Endodermal cell (in vitro differentiated cells): ENCODE measurements at regions not wholly inside any gene's neighbourhood (a gene's known extent, or its start where the extent isn't known, plus 50 kb on each side); places are given as distances from the start of the nearest gene placed in this dataset.

Experiments used
- DNase-seq: peaks from one replicate; pipeline ENCODE4 v3.0.0-alpha.2; 2017
- H3K27ac ChIP-seq: 2 replicates; pipeline ENCODE4 v1.5.1; 2013; ENCODE audit warnings: mild to moderate bottlenecking, low read depth, low read length, moderate library complexity
- H3K27me3 ChIP-seq: 2 replicates; pipeline ENCODE4 v1.6.1; 2013; ENCODE audit warnings: mild to moderate bottlenecking, low read length, moderate library complexity; ENCODE audit not compliant: insufficient read depth, control insufficient read depth, poor library complexity, severe bottlenecking
- H3K36me3 ChIP-seq: 2 replicates; pipeline ENCODE4 v1.7.0; 2013; ENCODE audit warnings: mild to moderate bottlenecking, low read length, moderate library complexity; ENCODE audit not compliant: control insufficient read depth, insufficient read depth
- H3K4me1 ChIP-seq: one replicate; pipeline ENCODE4 v1.7.0; 2013; ENCODE audit warnings: low read length; ENCODE audit not compliant: control insufficient read depth, insufficient read depth
- H3K4me3 ChIP-seq: 2 replicates; pipeline ENCODE4 v1.5.1; 2013; ENCODE audit warnings: mild to moderate bottlenecking, low read length, moderate library complexity
- H3K9ac ChIP-seq: 2 replicates; pipeline ENCODE4 v1.6.1; 2013; ENCODE audit warnings: mild to moderate bottlenecking, low read length, moderate library complexity; ENCODE audit not compliant: poor library complexity, severe bottlenecking; ENCODE audit errors: extremely low read depth
- H3K9me3 ChIP-seq: 2 replicates; pipeline ENCODE4 v1.6.1; 2013; ENCODE audit warnings: mild to moderate bottlenecking, low read length, moderate library complexity; ENCODE audit not compliant: control insufficient read depth
- H3K27ac Mint-ChIP-seq: 2 replicates; pipeline ENCODE4 v1.8.0; 2020; ENCODE audit warnings: mixed read lengths
- H3K27me3 Mint-ChIP-seq: 2 replicates; pipeline ENCODE4 v1.8.0; 2021; ENCODE audit warnings: mild to moderate bottlenecking, mixed read lengths; ENCODE audit not compliant: insufficient read depth
- H3K36me3 Mint-ChIP-seq: 2 replicates; pipeline ENCODE4 v1.8.0; 2020; ENCODE audit warnings: low read depth, mixed read lengths
- H3K4me1 Mint-ChIP-seq: 2 replicates; pipeline ENCODE4 v1.8.0; 2020; ENCODE audit warnings: mixed read lengths
- H3K4me3 Mint-ChIP-seq: 2 replicates; pipeline ENCODE4 v1.8.0; 2020; ENCODE audit warnings: mild to moderate bottlenecking, moderate library complexity, mixed read lengths
- H3K9me3 Mint-ChIP-seq: 2 replicates; pipeline ENCODE4 v1.8.0; 2020; ENCODE audit warnings: mild to moderate bottlenecking, mixed read lengths
- WGBS, 2 experiments: methylation state at CpG; one replicate each; pipeline versions ENCODE4 v1.1.5 to v1.1.7; 2013; ENCODE audit warnings: missing lambda C conversion rate in 2 of 2, mixed read lengths in 1 of 2; ENCODE audit not compliant: insufficient coverage in 1 of 2, insufficient read length in 1 of 2; 5-methylcytosine and 5-hydroxymethylcytosine counted together
- TF ChIP-seq, protein P1 (sequence below): fragments of 200-600 bp; sonication (generic); conservative IDR thresholded peaks from 2 replicates; pipeline ENCODE4 v1.5.0; 2021; ENCODE audit warnings: antibody characterized with exemption, mild to moderate bottlenecking

DNA sequence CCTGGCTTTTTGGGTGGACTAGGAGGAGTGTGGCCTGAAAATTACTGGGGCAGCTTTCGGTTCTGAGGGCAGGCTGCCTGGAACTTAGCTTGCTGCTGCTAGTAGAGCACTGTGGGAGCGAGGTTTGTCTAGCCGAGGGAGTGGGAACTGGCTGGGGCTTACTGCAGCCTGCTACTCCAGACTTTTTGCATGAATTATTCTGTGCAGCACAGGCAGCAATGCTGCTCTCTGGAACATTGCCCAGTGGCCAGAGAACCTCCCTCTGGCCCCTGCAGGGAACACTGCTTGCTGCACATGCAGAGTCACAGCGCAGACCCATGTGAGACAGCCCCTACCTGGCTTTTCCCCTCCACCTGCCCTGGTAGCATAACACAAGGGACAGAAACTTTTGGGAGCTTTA is 263.9 kb upstream of the SLITRK2 start:
- no peaks in the 10 kb centered on the region for H3K4me1 Mint-ChIP-seq
- H3K27me3 Mint-ChIP-seq, result no peaks in the 10 kb centered on the region
- no peaks in the 10 kb centered on the region for H3K4me1 ChIP-seq
- H3K27me3 ChIP-seq, result no peaks in the 10 kb centered on the region
- DNase-seq, result no peak
- no peak overlapping the region for H3K4me3 ChIP-seq
- H3K4me3 Mint-ChIP-seq, result no peak overlapping the region
- WGBS, 2 experiments, result 72% methylated on average over 4 of the region's 4 CpGs; no CpG with 5 or more reads in 1 of the 2 experiments
- no peak overlapping the region for H3K27ac ChIP-seq
- H3K27ac Mint-ChIP-seq, result no peak overlapping the region
- peaks cover 44% of the 10 kb centered on the region for H3K9me3 Mint-ChIP-seq
- H3K9ac ChIP-seq, result no peak overlapping the region
- no peaks in the 10 kb centered on the region for H3K36me3 ChIP-seq
- TF ChIP-seq, protein P1, sequence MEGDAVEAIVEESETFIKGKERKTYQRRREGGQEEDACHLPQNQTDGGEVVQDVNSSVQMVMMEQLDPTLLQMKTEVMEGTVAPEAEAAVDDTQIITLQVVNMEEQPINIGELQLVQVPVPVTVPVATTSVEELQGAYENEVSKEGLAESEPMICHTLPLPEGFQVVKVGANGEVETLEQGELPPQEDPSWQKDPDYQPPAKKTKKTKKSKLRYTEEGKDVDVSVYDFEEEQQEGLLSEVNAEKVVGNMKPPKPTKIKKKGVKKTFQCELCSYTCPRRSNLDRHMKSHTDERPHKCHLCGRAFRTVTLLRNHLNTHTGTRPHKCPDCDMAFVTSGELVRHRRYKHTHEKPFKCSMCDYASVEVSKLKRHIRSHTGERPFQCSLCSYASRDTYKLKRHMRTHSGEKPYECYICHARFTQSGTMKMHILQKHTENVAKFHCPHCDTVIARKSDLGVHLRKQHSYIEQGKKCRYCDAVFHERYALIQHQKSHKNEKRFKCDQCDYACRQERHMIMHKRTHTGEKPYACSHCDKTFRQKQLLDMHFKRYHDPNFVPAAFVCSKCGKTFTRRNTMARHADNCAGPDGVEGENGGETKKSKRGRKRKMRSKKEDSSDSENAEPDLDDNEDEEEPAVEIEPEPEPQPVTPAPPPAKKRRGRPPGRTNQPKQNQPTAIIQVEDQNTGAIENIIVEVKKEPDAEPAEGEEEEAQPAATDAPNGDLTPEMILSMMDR, result no peak
- no peaks in the 10 kb centered on the region for H3K36me3 Mint-ChIP-seq
- peaks cover 46% of the 10 kb centered on the region for H3K9me3 ChIP-seq

DNA sequence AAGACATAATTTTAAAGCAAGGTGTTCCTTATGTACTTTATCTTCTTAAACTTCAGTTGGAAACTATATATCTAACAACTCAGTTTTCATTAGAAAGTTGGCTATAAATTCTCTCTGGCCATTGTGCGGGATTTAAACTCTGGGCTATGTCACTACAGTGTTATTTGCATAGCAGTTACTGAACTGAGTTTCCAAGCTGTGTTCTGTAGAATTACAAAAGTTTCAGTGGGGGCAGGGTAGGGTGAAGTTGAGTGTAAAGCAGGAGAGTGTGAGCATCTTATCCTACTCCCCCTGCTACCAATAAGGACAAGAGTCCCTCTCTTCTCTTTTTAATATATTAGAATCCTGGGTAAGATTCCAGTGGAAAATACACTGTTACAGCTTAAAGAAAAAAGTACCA is 254.5 kb upstream of the SLITRK2 start:
- Histone ChIP-seq H3K9me3 (peaks cover 10% of the 10 kb centered on the region), H3K36me3 (no peaks in the 10 kb centered on the region), H3K9ac (no peak overlapping the region), H3K4me1 (no peaks in the 10 kb centered on the region), H3K27ac (no peak overlapping the region), H3K27me3 (no peaks in the 10 kb centered on the region), H3K4me3 (no peak overlapping the region)
- TF ChIP-seq, protein P1, result no peak
- 78% methylated on average over 1 of the region's 1 CpG; no CpG with 5 or more reads in 1 of the 2 experiments for WGBS, 2 experiments
- no peak for DNase-seq
- H3K9me3 Mint-ChIP-seq, result peaks cover 42% of the 10 kb centered on the region
- no peaks in the 10 kb centered on the region for H3K27me3 Mint-ChIP-seq
- H3K4me1 Mint-ChIP-seq, result no peaks in the 10 kb centered on the region
- H3K4me3 Mint-ChIP-seq, result no peak overlapping the region
- H3K27ac Mint-ChIP-seq, result no peak overlapping the region
- H3K36me3 Mint-ChIP-seq, result no peaks in the 10 kb centered on the region

DNA sequence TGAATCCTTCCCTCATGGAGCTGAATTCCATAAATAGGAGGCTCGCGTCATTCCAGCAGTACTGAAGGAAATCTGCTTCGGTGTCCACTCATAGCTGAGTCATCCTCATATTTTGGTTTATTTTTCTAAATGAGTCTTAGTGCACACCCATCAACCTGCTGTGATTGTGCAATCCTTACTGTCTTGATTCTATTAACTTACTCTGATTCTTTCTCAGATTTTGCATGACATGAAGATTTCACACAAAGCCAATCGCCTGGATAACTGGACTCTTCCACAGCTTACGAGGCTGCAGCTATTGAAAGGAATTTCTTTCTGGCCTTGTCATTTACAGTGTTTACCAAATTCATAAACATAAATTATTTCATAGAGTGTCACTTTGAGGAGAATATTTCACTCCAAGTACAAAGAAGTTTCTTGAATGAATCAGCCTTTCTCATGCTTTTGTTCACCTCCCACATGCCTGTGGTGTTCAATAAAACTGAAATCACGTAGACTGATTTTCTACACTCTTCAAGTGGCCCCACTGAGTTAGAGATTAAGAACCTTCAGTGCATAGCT is 207.6 kb upstream of the SLITRK2 start:
- Mint-ChIP-seq H3K4me1 (no peaks in the 10 kb centered on the region), H3K27ac (no peak overlapping the region), H3K9me3 (peaks cover 30% of the 10 kb centered on the region), H3K4me3 (no peak overlapping the region), H3K27me3 (no peaks in the 10 kb centered on the region), H3K36me3 (no peaks in the 10 kb centered on the region)
- WGBS, 2 experiments, result 81 to 89% methylated on average over 3 to 6 of the region's 6 CpGs
- Histone ChIP-seq H3K9me3 (peaks cover 22% of the 10 kb centered on the region), H3K36me3 (no peaks in the 10 kb centered on the region), H3K4me1 (no peaks in the 10 kb centered on the region), H3K4me3 (no peak overlapping the region), H3K27ac (no peak overlapping the region), H3K27me3 (no peaks in the 10 kb centered on the region), H3K9ac (no peak overlapping the region)
- no peak for DNase-seq
- TF ChIP-seq, protein P1, result no peak
